ENCODE measurements at regions not wholly inside any gene's neighbourhood (a gene's known extent, or its start where the extent isn't known, plus 50 kb on each side); places are given as distances from the start of the nearest gene placed in this dataset.

- DNase-seq (ENCODE audit: low read depth): no peak
These were observed 356.6 kb downstream of the FOXO1 start for GRCh38 chr13:40309881-40310280.

- no peak for DNase-seq (ENCODE audit: low read depth)
These were observed 354.9 kb downstream of the FOXO1 start for GRCh38 chr13:40311356-40312101.

- no peak for DNase-seq (ENCODE audit: low read depth)
These were observed 352.9 kb downstream of the FOXO1 start for GRCh38 chr13:40313269-40314200.

- DNase-seq (ENCODE audit: low read depth): peak; percentile 29
These were observed 350.9 kb downstream of the FOXO1 start for GRCh38 chr13:40315416-40316064.

GRCh38 chr13:40316301-40316700 is 350.1 kb downstream of the FOXO1 start:
- no peak for DNase-seq (ENCODE audit: low read depth)

- no peak for DNase-seq (ENCODE audit: low read depth)
These were observed 348.5 kb downstream of the FOXO1 start for GRCh38 chr13:40317980-40318327.

GRCh38 chr13:40318366-40318765 is 348.1 kb downstream of the FOXO1 start:
- no peak for DNase-seq (ENCODE audit: low read depth)

- no peak for DNase-seq (ENCODE audit: low read depth)
These were observed 346.5 kb downstream of the FOXO1 start for GRCh38 chr13:40319699-40320579.

- DNase-seq (ENCODE audit: low read depth): no peak
These were observed 338.4 kb downstream of the FOXO1 start for GRCh38 chr13:40328091-40328490.

GRCh38 chr13:40329781-40330485 is 336.5 kb downstream of the FOXO1 start:
- no peak for DNase-seq (ENCODE audit: low read depth)

- no peak for DNase-seq (ENCODE audit: low read depth)
These were observed 335.5 kb downstream of the FOXO1 start for GRCh38 chr13:40330950-40331349.

- DNase-seq (ENCODE audit: low read depth): no peak
These were observed 334.6 kb downstream of the FOXO1 start for GRCh38 chr13:40331802-40332201.

GRCh38 chr13:40333226-40333625 is 333.2 kb downstream of the FOXO1 start:
- no peak for DNase-seq (ENCODE audit: low read depth)

GRCh38 chr13:40334031-40334430 is 332.4 kb downstream of the FOXO1 start:
- DNase-seq (ENCODE audit: low read depth): no peak

GRCh38 chr13:40334616-40335015 is 331.8 kb downstream of the FOXO1 start:
- no peak for DNase-seq (ENCODE audit: low read depth)

- DNase-seq (ENCODE audit: low read depth): no peak
These were observed 329.9 kb downstream of the FOXO1 start for GRCh38 chr13:40336228-40337221.

- no peak for DNase-seq (ENCODE audit: low read depth)
These were observed 328.8 kb downstream of the FOXO1 start for GRCh38 chr13:40337651-40338050.

- DNase-seq (ENCODE audit: low read depth): no peak
These were observed 328.2 kb downstream of the FOXO1 start for GRCh38 chr13:40338217-40338616.

GRCh38 chr13:40340368-40341095 is 325.9 kb downstream of the FOXO1 start:
- DNase-seq (ENCODE audit: low read depth): no peak

Measured in T-helper 22 cell (primary cell).